Activated B cell treated with CpG ODN at 0.5 μM for 24 hours (primary cell): ENCODE measurements at regions not wholly inside any gene's neighbourhood (a gene's known extent, or its start where the extent isn't known, plus 50 kb on each side); places are given as distances from the start of the nearest gene placed in this dataset.

ENCODE experiments used
- ATAC-seq: fragments of 200-7000 bp; cut with Tn5 transposase; one replicate; pipeline ENCODE4 v1.10.0; 2021; ENCODE audit warnings: low read depth, mild to moderate bottlenecking, moderate library complexity
- CTCF ChIA-PET: fragments of 350-600 bp; sonication (Branson Sonifier 250); formaldehyde crosslinking; loops from one replicate; lab custom pipeline; 2021; ENCODE audit warnings: antibody characterized with exemption; lab: Charles Lee
- POLR2A ChIA-PET: fragments of 350-600 bp; sonication (Branson Sonifier 250); formaldehyde crosslinking; loops from one replicate; lab custom pipeline; 2021; ENCODE audit warnings: antibody characterized with exemption; lab: Charles Lee
- DNase-seq: peaks from one replicate; pipeline ENCODE4 v3.0.0; 2022
- H3K27ac Mint-ChIP-seq: one replicate; pipeline ENCODE4 v1.8.0; 2020; ENCODE audit warnings: mixed read lengths
- H3K27me3 Mint-ChIP-seq: one replicate; pipeline ENCODE4 v1.8.0; 2021; ENCODE audit warnings: mixed read lengths
- H3K36me3 Mint-ChIP-seq: one replicate; pipeline ENCODE4 v1.8.0; 2021; ENCODE audit warnings: low read depth, mixed read lengths
- H3K4me1 Mint-ChIP-seq: one replicate; pipeline ENCODE4 v1.8.0; 2021; ENCODE audit warnings: mixed read lengths
- H3K4me3 Mint-ChIP-seq: one replicate; pipeline ENCODE4 v1.8.0; 2020; ENCODE audit warnings: mild to moderate bottlenecking, mixed read lengths
- H3K9me3 Mint-ChIP-seq: one replicate; pipeline ENCODE4 v1.8.0; 2020; ENCODE audit warnings: mixed read lengths
- CTCF ChIP-seq: fragments of 200-600 bp; IDR thresholded peaks from one replicate; pipeline ENCODE4 v1.8.0; 2022; ENCODE audit warnings: antibody characterized with exemption, mild to moderate bottlenecking
- intact Hi-C: fragments of 100-400 bp; cut with micrococcal nuclease; formaldehyde crosslinking; loops from one replicate; pipeline ENCODE4 v1.15.1; 2024

- ChIA-PET POLR2A (no interaction called here), CTCF (interaction anchor here (0.5 kb wide), 1 partner anchor 389 kb away, joined by 3 read pairs; no protein-coding TSS in a partner anchor)
- no peaks in the 10 kb centered on the region for H3K27me3 Mint-ChIP-seq
- no peak for TF ChIP-seq CTCF
- DNase-seq (no peak), ATAC-seq (no peak)
- peaks cover 3% of the 10 kb centered on the region for H3K9me3 Mint-ChIP-seq
- no peaks in the 10 kb centered on the region for H3K36me3 Mint-ChIP-seq
- no peak overlapping the region for H3K27ac Mint-ChIP-seq
- intact Hi-C loops: no loop called here
- no peak overlapping the region for H3K4me3 Mint-ChIP-seq
- H3K4me1 Mint-ChIP-seq: no peaks in the 10 kb centered on the region
Measured at GRCh38 chr2:125581557-125581956, 1074.4 kb upstream of the GYPC start.

- Mint-ChIP-seq H3K9me3 (peaks cover 2% of the 10 kb centered on the region), H3K4me1 (no peaks in the 10 kb centered on the region), H3K27me3 (no peaks in the 10 kb centered on the region), H3K36me3 (no peaks in the 10 kb centered on the region), H3K27ac (no peak overlapping the region), H3K4me3 (no peak overlapping the region)
- TF ChIP-seq CTCF: no peak
- DNase-seq (no peak), ATAC-seq (no peak)
- CTCF ChIA-PET: no interaction called here
- intact Hi-C loops: no loop called here
- POLR2A ChIA-PET: no interaction called here
Measured at GRCh38 chr2:125582516-125582915, 1073.4 kb upstream of the GYPC start.

GRCh38 chr2:125584732-125585131 lies 1071.2 kb upstream of the GYPC start:
- POLR2A ChIA-PET: no interaction called here
- CTCF ChIA-PET: no interaction called here
- TF ChIP-seq CTCF: no peak
- no peaks in the 10 kb centered on the region for H3K36me3 Mint-ChIP-seq
- ATAC-seq (no peak), DNase-seq (no peak)
- peaks cover 6% of the 10 kb centered on the region for H3K9me3 Mint-ChIP-seq
- H3K27ac Mint-ChIP-seq: no peak overlapping the region
- H3K4me3 Mint-ChIP-seq: no peak overlapping the region
- H3K27me3 Mint-ChIP-seq: no peaks in the 10 kb centered on the region
- intact Hi-C loops: no loop called here
- no peaks in the 10 kb centered on the region for H3K4me1 Mint-ChIP-seq

GRCh38 chr2:125588780-125589179 lies 1067.2 kb upstream of the GYPC start:
- H3K27me3 Mint-ChIP-seq: no peaks in the 10 kb centered on the region
- H3K4me1 Mint-ChIP-seq: no peaks in the 10 kb centered on the region
- peaks cover 14% of the 10 kb centered on the region for H3K9me3 Mint-ChIP-seq
- H3K36me3 Mint-ChIP-seq: no peaks in the 10 kb centered on the region
- DNase-seq: no peak
- TF ChIP-seq CTCF: no peak
- ATAC-seq: no peak
- intact Hi-C loops: no loop called here
- no peak overlapping the region for H3K4me3 Mint-ChIP-seq
- ChIA-PET POLR2A (no interaction called here), CTCF (no interaction called here)
- H3K27ac Mint-ChIP-seq: no peak overlapping the region

GRCh38 chr2:125591954-125592353 lies 1064.0 kb upstream of the GYPC start:
- ChIA-PET POLR2A (no interaction called here), CTCF (no interaction called here)
- ATAC-seq (no peak), DNase-seq (no peak)
- H3K9me3 Mint-ChIP-seq: peaks cover 12% of the 10 kb centered on the region
- no peaks in the 10 kb centered on the region for H3K27me3 Mint-ChIP-seq
- no peaks in the 10 kb centered on the region for H3K36me3 Mint-ChIP-seq
- H3K27ac Mint-ChIP-seq: no peak overlapping the region
- no peak for TF ChIP-seq CTCF
- no peak overlapping the region for H3K4me3 Mint-ChIP-seq
- intact Hi-C loops: no loop called here
- no peaks in the 10 kb centered on the region for H3K4me1 Mint-ChIP-seq
